ENCODE measurements at regions not wholly inside any gene's neighbourhood (a gene's known extent, or its start where the extent isn't known, plus 50 kb on each side); places are given as distances from the start of the nearest gene placed in this dataset.
A peak's percentile ranks its signal among the peaks of the same experiment; 100 is the strongest.
"Not testable (repeated sequence)": the region's sequence is repeated elsewhere in the genome, so short reads cannot be mapped to it uniquely, and the experiment has no call there.

DNA sequence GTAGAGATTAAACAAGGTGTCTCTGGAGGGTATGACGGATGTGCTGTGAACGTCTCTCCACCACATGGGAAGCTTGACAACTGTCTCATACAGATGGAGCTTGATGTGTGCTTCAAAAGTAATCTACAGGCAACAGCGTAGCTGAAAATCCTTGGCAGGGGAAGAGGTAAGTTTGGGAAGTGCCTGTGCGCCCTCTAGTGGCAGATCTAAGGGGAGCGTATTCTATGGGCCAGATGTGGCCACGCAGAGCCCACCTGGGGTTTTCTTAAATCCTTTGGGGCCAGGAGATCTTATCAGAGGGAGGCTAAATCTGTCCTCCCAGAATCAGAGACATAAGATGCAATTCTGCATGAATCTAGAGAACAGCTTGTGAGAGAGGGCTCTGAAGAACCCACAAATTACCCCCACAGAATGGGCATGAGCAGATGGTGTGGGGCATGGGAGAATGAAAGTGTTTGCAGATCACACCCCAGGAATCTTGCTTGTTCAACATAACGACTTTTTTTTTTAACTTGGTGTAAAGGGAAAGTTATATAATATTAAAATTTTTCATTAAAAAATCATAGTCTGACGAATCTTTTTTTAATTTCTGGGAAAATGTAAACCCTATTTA lies 91.2 kb upstream of the MPP7 start:
- peak; percentile 23 for DNase-seq

DNA sequence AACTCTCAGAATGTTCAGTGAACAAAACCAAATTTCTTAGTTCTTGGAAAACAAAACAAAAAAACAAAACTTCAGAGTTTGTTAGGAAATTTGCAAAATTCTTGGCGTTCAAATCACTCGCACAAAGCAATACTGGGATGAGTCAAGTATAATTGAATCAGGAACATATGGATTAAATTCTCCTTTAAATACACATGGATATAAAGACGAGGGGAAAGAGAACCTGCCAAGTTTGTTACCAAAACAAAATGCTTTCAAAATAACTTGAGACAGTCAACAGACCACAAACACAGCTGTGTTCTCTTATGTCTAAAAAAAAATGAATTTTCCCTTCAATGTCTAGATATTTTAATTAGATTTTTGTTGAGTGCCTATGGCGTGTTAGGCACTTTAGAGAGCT lies 93.5 kb upstream of the MPP7 start:
- no peak for DNase-seq

DNA sequence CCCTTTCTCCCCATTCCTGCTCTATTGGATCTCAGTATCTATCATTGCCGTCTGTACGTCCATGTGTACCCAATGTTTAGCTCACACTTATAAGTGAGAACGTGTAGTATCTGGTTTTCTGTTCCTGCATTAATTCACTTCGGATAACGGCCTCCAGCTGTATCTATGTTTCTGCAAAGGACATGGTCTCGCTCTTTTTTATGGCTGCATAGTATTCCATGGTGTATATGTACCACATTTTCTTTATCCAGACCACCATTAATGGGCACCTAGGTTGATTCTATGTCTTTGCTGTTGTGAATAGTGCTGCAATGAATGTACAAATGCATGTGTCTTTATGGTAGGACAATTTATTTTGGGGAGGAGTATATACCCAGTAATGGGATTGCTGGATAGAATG lies 94.4 kb upstream of the MPP7 start:
- DNase-seq = no peak

DNA sequence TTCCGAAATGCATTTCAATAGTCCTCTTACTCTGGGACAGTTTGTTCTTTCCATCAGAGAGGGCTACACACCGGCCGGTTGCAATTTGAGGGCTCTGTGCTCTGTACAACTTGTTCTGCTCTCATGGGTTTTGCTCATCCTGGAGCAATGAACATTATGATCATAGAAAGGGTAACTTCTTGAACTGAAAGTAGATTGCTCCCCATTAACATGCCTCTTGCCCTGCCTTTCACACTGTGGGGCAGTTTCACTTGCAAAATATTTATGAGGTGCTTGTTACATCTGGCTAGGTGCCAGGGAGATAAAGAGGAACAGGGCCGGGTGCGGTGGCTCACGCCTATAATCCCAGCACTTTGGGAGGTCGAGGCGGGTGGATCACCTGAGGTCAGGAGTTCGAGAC lies 97.3 kb upstream of the MPP7 start:
- DNase-seq = no peak

DNA sequence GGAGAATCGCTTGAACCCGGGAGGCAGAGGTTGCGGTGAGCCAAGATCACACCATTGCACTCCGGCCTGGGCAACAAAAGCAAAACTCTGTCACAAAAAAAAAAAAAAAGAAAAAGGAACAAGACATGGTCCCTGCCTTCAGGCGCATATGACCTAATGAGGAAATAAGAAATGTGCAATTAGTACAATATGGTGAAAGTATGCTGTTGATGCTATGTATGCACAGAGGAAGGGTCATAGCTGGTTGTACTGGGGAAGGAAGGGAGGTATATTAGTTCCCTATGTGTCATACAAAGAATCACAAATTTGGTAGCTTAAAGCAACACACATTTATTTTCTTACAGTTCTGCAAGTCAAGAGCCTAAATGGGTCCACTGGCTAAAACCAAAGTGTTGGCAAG lies 97.8 kb upstream of the MPP7 start:
- DNase-seq = no peak

DNA sequence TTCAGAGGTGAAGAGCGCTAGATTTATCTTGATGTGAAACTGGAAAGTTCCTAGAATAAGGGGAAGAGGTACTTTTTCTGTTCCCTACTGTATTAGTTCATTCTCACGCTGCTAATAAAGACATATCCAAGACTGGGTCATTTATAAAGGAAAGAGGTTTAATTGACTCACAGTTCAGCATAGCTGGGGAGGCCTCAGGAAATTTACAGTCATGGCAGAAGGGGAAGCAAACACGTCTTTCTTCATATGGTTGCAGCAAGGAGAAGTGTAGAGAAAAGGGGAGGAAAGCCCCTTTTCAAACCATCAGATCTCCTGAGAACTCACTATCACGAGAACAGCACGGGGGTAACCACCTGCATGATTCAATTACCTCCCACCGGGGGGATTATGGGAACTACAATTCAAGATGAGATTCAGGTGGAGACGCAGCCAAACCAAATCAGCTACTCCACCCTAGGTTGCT lies 99.8 kb upstream of the MPP7 start:
- not testable (repeated sequence) for DNase-seq

DNA sequence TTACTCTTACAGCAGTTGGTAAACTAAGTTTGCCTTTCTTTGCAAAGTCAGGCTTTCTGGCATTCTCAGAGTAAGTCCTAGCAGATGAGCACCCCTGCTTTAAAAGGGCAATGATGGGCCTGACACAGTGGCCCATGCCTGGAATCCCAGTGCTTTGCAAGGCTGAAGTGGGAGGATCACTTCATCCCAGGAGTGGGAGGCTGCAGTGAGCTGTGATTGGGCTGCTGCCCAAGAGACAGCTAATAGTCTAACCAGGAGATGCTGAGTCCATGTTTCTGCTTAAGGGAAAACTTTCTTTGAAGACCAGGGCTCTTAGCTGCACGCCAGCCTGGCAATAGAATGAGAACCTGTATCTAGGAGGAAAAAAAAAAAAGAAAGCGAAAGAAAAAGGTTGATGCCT lies 100.2 kb upstream of the MPP7 start:
- no peak for DNase-seq

DNA sequence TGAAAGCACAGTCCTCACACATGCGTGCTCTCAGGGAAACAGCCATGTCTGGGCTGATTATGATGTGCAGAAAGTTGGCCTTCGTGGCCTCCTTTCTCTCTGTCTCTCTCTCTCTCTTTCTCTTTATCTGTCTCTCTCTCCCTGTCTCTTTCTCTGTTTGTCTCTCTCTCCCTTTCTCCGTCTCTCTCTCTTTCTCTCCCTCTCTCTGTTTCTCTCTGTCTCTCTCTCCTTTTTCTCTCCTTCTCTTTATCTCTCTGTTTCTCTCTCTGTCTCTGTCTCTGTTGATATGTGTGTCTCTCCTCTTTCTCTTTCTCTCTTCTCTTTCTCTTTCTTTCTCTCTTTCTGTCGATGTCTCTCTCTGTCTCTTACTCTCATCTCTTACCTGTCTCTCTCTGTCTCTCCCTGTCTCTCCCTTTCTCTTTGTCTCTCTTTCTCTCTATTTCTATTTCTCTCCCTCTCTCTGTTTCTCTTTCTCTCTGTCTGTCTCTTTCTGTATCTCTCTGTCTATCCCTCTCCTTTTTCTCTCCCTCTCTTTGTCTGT lies 105.4 kb upstream of the MPP7 start:
- no peak for DNase-seq

DNA sequence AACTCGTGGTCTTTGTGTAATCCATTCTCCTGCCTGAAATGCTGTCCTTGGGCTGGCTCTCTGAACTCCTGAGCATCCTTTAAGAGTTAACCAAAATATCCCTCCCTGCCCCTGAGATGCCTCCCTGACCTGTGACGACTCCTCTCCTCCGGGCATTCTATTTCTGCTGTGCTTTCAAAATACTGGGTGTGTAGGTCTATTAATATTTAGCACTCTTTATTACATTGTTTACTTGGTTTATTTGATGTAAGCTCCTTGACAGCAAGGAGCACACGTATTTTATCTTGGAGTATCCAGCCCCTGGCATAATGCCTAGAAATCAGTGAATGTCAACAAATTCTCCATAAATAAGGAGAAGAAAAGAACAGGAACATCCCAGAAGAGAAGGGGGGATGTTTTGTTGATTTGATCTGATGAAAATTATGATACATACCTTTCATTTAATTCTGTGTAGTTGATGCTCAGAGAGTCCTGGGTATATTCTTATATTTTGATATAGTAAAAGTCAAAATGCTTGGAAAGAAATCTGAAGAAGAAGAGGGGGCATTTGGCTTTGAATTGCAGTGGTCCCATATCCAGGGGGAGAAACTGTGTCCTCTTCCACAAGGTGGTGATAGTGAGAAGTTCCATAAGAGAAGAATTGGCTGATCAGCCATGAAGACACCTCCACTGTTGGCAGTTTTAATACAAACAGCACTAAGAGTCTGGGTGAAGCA lies 107.7 kb upstream of the MPP7 start:
- DNase-seq = no peak

DNA sequence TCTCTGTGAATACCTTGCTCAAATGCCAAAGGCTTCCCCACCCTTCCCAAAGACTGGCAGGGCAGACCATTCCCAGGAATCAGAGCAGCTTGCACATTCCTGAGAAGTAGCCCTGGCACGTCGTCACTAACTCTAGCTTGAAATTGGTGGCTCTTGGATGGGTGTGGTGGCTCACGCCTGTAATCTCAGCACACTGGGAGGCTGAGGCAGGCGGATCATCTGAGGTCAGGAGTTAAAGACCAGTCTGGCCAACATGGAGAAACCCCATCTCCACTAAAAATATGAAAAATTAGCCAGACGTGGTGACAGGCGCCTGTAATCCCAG lies 108.2 kb upstream of the MPP7 start:
- no peak for DNase-seq

DNA sequence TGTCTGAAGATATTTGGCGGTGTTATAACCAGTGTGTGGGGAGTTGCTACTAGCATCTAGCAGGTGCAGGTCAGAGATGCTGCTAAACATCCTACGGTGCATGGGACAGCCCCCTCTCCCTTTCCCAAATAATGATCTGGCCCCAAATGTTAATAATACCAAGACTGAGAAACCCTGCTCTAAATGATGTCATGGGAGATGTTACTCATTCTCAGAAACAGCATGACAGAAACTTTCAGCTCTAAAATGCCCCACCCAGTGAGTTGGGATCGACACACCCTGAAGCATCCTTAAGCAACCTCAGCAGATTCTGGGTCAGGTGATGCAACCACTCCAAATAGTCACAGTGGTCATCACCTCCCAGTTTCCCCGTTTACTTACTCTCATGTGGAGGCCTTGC lies 108.8 kb upstream of the MPP7 start:
- no peak for DNase-seq

DNA sequence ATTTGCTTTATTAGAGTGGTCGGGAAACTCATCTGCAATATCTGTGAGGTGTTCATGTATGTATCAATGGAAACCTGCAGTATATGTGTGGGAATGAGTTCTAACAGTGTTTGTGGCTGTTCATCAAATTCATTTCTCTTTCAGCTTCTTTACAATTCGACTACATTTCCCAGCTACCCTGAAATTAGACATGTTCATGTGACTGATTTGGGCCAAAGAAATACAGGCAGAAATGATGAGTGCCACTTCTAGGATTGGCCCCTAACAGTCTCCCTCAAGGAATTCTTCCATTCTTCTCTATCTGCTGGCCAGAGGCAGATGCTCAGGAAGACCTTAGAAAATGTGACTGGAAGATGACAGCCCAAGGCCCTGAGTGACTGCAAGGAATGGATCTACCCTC lies 114.8 kb upstream of the WAC start:
- no peak for DNase-seq

DNA sequence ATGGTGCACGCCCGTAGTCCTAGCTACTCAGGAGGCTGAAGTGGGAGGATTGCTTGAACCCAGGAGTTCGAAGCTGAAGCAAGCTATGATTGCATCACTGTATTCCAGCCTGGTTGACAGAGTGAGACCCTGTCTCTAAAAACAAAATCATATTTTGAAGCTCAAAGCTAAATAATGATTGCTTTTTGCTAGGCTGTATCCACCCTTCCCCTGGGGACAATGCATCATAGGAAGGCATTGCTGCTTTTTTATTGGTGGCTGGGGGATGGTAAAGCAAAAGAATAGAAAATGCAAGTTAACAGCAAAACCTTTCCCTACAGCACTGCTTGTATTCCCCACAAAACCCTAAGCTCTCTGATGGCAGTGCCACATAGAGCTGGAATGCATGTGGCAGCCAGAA lies 107.5 kb upstream of the WAC start:
- DNase-seq = no peak

DNA sequence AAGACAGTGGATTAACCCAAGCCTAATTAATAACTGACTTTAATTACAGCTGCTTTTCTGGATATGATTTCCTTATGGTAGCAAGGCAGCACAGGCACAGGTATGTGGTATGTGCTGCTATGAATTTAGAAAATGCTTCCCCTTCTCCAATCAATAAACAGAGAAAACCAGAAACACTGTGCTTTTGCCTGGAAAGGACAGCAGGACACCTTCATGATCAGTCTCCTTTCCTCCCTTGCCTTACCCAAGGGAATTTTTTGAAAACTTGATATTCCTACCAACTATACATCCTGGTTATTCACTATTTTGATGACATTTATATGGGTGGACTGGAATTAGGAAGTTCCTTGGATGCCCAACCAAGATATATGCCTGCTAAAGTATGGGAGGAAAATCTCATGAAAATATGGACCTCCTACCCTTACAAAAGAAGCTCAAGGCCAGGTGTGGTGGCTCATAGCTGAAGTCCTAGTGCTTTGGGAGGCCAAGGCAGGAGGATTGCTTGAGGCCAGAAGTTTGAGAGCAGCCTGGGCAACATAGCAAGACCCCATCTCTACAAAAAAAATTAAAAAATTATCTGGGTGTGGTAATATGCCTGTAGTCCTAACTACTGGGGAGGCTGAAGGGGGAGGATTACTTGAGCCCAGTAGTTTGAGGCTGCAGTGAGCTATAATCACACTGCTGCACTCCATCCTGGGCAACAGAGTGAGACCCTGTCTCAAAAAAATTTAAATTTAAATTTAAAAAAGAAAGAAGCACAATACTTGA lies 106.3 kb upstream of the WAC start:
- DNase-seq = no peak

DNA sequence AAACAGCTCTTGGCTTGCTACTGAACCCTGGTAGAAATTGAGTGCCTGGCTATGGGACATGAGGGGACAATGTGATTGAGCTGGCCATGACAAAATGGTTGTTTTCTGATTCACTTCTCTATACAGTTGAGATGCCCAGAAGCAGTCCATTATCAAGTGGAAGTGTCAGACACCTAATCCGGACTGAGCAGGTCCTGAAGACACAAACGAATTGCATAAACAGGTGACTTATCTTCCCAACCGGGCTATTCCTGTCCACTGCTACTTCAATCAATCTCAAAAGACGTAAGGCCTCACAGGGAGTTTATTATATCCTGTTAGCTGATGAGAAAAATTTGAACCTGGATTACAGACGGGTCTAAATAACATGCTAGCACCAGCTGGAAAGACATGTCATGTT lies 105.5 kb upstream of the WAC start:
- DNase-seq = no peak

DNA sequence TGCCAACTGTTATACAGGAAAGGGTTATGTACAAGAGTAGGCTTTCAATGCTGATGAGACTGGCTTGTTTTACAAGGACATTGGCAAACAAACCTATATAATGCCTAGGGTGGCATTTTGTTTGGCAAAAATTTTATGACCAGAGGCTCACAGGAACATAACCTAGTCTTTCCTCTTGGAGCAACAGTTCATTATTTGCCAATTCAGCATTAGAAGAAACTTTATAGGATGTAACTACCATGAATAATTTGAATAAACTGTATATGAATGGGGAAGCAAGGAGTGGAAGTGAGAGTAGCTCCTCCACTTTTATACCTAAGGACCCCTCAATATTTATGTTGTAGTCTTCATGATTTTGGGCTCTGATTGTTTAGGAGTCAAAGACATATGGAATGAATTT lies 103.9 kb upstream of the WAC start:
- no peak for DNase-seq

DNA sequence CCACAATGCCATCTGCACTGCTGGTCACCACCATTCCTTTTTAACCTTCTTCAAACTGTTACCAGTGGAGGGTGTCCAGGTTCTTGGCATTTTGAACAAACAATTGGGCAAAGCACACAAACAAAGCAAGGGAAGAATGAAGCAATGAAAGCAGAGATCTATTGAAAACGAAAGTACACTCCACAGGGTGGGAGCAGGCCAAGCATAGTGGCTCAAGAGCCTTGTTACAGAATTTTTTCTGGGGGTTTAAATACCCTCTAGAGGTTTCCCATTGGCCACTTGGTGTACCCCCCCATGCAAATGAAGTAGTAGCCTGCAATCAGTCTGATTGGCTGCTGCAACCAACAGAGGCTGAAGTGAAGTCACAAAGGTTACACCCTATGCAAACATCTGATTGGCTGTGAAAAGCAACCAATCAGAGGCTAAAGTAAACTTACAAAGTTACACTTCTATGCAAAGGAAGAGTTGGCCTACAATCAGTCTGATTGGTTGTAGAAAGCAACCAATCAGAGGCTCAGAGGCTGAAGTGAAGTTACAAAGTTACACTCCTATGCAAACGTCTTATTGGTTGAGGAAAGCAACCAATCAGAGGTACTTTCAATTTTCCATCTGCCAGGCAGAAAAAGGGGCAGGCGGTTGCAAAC lies 103.2 kb upstream of the WAC start:
- DNase-seq = no peak

DNA sequence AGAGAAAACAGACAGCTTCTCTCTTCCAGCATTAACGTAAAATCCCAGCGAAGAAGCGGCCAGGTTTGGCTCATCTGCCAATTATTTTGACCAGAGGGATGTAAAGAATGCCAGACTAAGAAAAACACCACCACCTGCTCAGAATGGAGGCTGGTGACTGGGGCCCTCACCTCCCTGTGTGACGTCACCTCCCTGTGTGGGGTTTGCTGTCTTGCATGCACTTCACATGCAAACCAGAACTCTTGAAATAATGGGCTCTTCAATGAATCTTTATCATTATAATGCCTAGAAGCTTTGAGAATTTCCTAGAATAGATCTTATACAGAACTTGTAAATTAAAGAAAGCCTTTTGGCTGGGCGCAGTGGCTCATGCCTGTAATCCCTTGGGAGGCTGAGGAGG lies 101.8 kb upstream of the WAC start:
- DNase-seq = no peak

DNA sequence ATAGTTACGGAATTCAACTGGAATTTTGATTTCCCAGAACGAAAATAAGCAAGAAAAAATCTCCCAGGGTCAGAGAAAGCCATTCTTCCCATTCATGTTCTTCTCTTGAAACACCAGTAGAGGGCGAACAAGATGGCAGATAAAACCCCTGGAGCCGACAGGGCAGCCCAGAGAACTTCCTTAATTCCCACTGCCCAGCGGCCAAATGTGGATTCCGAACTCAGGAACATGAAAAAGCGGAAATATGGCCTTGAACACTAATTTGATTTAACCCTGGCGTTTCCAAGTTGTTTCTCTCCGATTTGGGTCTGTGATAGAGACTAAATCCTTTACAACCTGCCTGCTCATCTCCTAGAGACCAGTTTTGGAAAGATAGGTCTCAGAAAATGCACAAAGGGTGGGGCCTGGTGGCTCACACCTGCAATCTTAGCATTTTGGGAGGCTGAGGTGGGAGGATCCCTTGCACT lies 100.7 kb upstream of the WAC start:
- peak; percentile 16 for DNase-seq

DNA sequence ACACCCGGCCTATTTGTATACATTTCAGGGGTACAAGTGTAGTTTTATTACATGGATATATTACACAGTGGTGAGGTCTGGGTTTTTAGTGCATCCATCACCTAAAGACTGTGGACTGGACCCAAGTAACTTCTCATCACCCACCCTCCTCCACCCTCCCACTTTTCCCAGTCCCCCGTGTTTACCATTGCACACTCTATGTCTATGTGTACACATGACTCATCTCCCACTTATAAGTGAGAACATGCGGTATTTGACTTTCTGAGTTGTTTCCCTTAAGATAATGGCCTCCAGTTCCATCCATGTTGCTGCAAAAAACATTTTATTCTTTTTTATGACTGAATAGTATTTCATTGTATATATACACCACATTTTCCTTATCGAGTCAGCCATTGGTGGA lies 98.9 kb upstream of the WAC start:
- no peak for DNase-seq

DNA sequence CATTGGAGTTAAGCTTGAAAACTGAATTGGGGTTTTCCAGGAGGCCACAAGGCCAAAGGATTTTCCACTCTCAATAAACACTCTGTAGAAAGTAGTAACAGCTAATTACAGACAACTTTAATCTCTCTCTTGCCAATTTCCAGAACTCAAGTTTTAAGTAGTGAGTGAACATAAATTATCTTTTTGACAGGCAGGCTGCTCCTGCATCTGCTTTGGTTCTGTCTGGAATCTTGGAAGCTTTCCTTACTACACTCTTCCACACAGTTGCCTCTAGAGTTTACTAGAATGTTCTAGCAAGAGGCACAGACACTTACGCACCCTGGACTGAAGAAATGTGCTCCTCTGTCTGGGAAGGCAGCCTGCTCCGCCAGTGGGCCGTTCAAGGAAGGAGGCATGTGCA lies 90.5 kb upstream of the WAC start:
- no peak for DNase-seq

DNA sequence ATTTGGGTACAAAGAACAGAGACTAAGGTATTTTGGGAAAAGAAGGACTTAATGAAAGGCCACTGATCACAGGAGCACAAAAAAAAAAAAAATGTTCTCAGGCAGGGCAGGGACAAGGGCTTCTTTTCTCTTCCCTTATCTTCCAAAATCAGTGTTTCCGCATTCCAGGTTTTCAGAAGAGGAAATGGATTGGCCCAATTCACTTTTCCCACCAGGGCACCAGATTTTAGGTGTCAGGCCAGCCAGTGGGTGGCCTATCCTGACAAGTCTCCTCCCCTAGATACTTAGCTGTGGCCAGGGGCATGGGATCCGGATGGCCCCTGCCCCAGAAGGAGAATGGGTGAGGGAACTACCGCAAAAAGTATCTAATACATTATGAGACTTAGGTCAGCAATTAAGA lies 88.9 kb upstream of the WAC start:
- DNase-seq = no peak

DNA sequence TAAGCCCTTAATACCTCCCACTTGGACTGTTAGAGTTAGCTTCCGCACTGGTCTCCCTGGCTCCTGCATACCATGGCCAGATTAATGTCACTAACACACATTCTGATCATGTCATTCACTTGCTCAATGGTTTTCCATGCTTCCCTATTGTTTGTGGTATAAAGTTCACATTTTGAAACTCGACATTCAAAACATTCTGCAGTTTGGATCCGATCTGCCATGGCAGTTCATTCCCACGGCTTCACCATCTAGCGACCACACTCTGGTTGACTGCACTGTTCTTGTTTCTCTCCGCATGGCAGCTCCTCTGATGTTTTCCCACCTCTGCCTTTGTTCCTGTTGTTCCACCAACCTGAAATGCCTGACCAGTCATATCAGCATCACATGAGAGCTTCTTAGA lies 87.4 kb upstream of the WAC start:
- no peak for DNase-seq

DNA sequence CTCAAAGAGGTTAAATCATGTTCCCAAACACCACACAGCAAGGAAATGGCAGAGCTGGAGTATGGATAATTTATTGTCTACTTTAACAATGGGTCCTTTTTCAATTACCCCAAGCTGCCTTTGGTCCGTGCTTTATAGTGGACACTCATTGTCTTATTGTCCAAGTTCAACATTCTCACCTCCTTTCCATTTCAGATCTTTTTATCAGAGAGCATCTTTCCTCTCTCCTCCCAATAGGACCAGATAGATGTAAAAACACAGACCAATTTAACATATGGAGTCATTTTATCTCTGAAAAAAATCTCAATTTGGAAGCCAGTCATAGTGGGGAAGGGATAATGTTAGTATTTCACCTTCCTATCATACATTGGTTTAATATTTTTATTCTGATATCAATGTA lies 83.5 kb upstream of the WAC start:
- no peak for DNase-seq

All from NCI-H1105 (cell line).